GM12878 (cell line): ENCODE measurements at regions not wholly inside any gene's neighbourhood (a gene's known extent, or its start where the extent isn't known, plus 50 kb on each side); places are given as distances from the start of the nearest gene placed in this dataset.

Experiments used
- ATAC-seq: fragments of 200-7000 bp; cut with Tn5 transposase; 3 replicates; pipeline ENCODE4 v1.9.1; 2020; ENCODE audit warnings: mild to moderate bottlenecking, moderate library complexity
- BruUV-seq: library from RNA; stranded (reverse); fragments of 400-500 nt; replicated peaks from 2 replicates; lab custom pipeline; 2021; lab: Mats Ljungman, UMichigan
- CTCF ChIA-PET: fragments of 300-600 bp; sonication (Branson Sonifier 250); formaldehyde crosslinking; extraction: SDS; loops from one replicate; lab custom pipeline; 2021; ENCODE audit warnings: inconsistent platforms; lab: Yijun Ruan, JAX
- POLR2A ChIA-PET: fragments of 350-600 bp; formaldehyde crosslinking; extraction: SDS; loops from one replicate; lab custom pipeline; 2021; ENCODE audit warnings: inconsistent platforms; lab: Charles Lee
- RAD21 ChIA-PET: fragments of 300-600 bp; sonication (Branson Sonifier 250); formaldehyde crosslinking; loops from one replicate; lab custom pipeline; 2023; ENCODE audit warnings: antibody characterized with exemption; ENCODE audit not compliant: unreplicated experiment; lab: Charles Lee
- SMC1A ChIA-PET: fragments of 300-600 bp; sonication (Branson Sonifier 250); formaldehyde crosslinking; loops from one replicate; lab custom pipeline; 2023; ENCODE audit not compliant: unreplicated experiment, uncharacterized antibody; lab: Charles Lee
- DNase-seq: peaks from one replicate; pipeline ENCODE4 v3.0.0-alpha.2; 2011; ENCODE audit warnings: low read depth, low spot score
- FAIRE-seq: peaks from 3 replicates; lab custom pipeline; 2011; peaks lifted over from hg19 to GRCh38; lab: Jason Lieb, UNC
- H2AFZ ChIP-seq: 2 replicates; pipeline ENCODE4 v1.6.0; 2011; ENCODE audit warnings: low read depth, low read length, control low read depth; ENCODE audit not compliant: control insufficient read depth
- H3K27ac ChIP-seq: 2 replicates; pipeline ENCODE4 v1.5.1; 2011; ENCODE audit warnings: control low read depth; ENCODE audit not compliant: control insufficient read depth, insufficient read depth
- H3K27me3 ChIP-seq, 2 experiments: replicated peaks in 1 of 2; 2 replicates each; pipeline versions ENCODE4 v1.6.0 to v1.6.1; 2011; ENCODE audit warnings: low read length in 1 of 2; ENCODE audit not compliant: control insufficient read depth in 2 of 2, insufficient read depth in 2 of 2
- H3K36me3 ChIP-seq, 2 experiments: 2 replicates each; pipeline ENCODE4 v1.5.1; 2011; ENCODE audit warnings: low read length in 1 of 2; ENCODE audit not compliant: control insufficient read depth in 2 of 2, insufficient read depth in 2 of 2
- H3K4me1 ChIP-seq: 2 replicates; pipeline ENCODE4 v1.6.1; 2011; ENCODE audit warnings: mild to moderate bottlenecking, low read length, moderate library complexity, mixed read lengths; ENCODE audit not compliant: control insufficient read depth, insufficient read depth
- H3K4me2 ChIP-seq: 2 replicates; pipeline ENCODE4 v1.6.0; 2011; ENCODE audit warnings: control low read depth; ENCODE audit not compliant: control insufficient read depth, insufficient read depth
- H3K4me3 ChIP-seq: fragments of 200-600 bp; sonication (generic); 2 replicates; pipeline ENCODE4 v1.5.1; 2016
- H3K79me2 ChIP-seq: 2 replicates; pipeline ENCODE4 v1.6.0; 2011; ENCODE audit warnings: low read length; ENCODE audit not compliant: control insufficient read depth, insufficient read depth
- H3K9ac ChIP-seq: 2 replicates; pipeline ENCODE4 v1.8.0; 2011; ENCODE audit warnings: low read length, control low read depth, mixed read lengths; ENCODE audit not compliant: control insufficient read depth, insufficient read depth
- H3K9me3 ChIP-seq: replicated peaks from 3 replicates; pipeline ENCODE4 v1.5.1; 2011; ENCODE audit warnings: mild to moderate bottlenecking, low read length; ENCODE audit not compliant: control insufficient read depth, insufficient read depth
- H4K20me1 ChIP-seq: 2 replicates; pipeline ENCODE4 v1.6.0; 2011; ENCODE audit not compliant: control insufficient read depth, insufficient read depth
- ATF7 ChIP-seq: fragments of 450-650 bp; IDR thresholded peaks from 2 replicates; pipeline ENCODE4 v1.6.1; 2016; ENCODE audit warnings: low read depth, mild to moderate bottlenecking
- BCLAF1 ChIP-seq: fragments of 450-650 bp; IDR thresholded peaks from 2 replicates; pipeline ENCODE4 v1.6.1; 2017; ENCODE audit warnings: antibody characterized with exemption, mild to moderate bottlenecking, moderate library complexity
- CBX3 ChIP-seq: fragments of 200-600 bp; sonication (generic); IDR thresholded peaks from 2 replicates; pipeline ENCODE4 v1.6.1; 2016; ENCODE audit warnings: low read depth, borderline replicate concordance
- CHD2 ChIP-seq: IDR thresholded peaks from 2 replicates; pipeline ENCODE4 v1.6.1; 2011; ENCODE audit warnings: low read depth, low read length, improper control_type of control experiment, borderline replicate concordance
- CTCF ChIP-seq, 3 experiments: IDR thresholded peaks in 2 of 3; conservative IDR thresholded peaks in 1 of 3; 2 replicates each; pipeline ENCODE4 v1.5.1; 2011; ENCODE audit warnings: low read depth in 3 of 3, low read length in 3 of 3, mild to moderate bottlenecking in 3 of 3, control low read depth in 2 of 3, moderate library complexity in 2 of 3, inconsistent platforms in 1 of 3, mixed read lengths in 1 of 3; ENCODE audit not compliant: control insufficient read depth in 2 of 3, insufficient read depth in 1 of 3; ENCODE audit errors: extremely low read depth in 1 of 3
- MYB ChIP-seq: fragments of 150-350 bp; IDR thresholded peaks from 2 replicates; pipeline ENCODE4 v1.6.1; 2014; ENCODE audit warnings: mild to moderate bottlenecking, low read depth, low read length, borderline replicate concordance
- POLR2AphosphoS5 ChIP-seq: IDR thresholded peaks from 2 replicates; pipeline ENCODE4 v1.6.1; 2011; ENCODE audit warnings: mild to moderate bottlenecking, low read length, inconsistent platforms
- RUNX3 ChIP-seq: IDR thresholded peaks from 2 replicates; pipeline ENCODE4 v1.6.1; 2012; ENCODE audit warnings: low read length, inconsistent platforms
- SIN3A ChIP-seq: IDR thresholded peaks from 2 replicates; pipeline ENCODE4 v1.6.1; 2012; ENCODE audit warnings: low read depth, low read length, improper control_type of control experiment
- SKIL ChIP-seq: fragments of 450-650 bp; IDR thresholded peaks from 2 replicates; pipeline ENCODE4 v1.6.1; 2017; ENCODE audit warnings: mild to moderate bottlenecking, low read depth, inconsistent platforms; ENCODE audit not compliant: poor library complexity, severe bottlenecking
- TAF1 ChIP-seq: IDR thresholded peaks from 2 replicates; pipeline ENCODE4 v1.6.1; 2011; ENCODE audit warnings: mild to moderate bottlenecking, low read depth, low read length, borderline replicate concordance
- WGBS: methylation state at CpG from one replicate; pipeline ENCODE4 v1.1.6; 2016; ENCODE audit warnings: low lambda C conversion rate; ENCODE audit not compliant: insufficient replicate concordance, insufficient coverage; ENCODE audit errors: missing lambda C conversion rate; 5-methylcytosine and 5-hydroxymethylcytosine counted together
- in situ Hi-C: fragments of 300-500 bp; cut with MboI; formaldehyde crosslinking; loops from 9 replicates; pipeline ENCODE4 v1.14.3; 2018; ENCODE audit warnings: mixed read lengths
- intact Hi-C: fragments of 100-400 bp; cut with micrococcal nuclease; formaldehyde crosslinking; loops from one replicate; pipeline ENCODE4 v1.14.2; 2022; ENCODE audit not compliant: unreplicated experiment

GRCh38 chr6:156687789-156688619 lies 89.2 kb upstream of the ARID1B start:
- Histone ChIP-seq H3K4me2 (peak overlapping the region; percentile 81), H3K4me1 (peaks cover 51% of the 10 kb centered on the region), H3K79me2 (peaks cover 11% of the 10 kb centered on the region), H3K27me3 (no peaks in the 10 kb centered on the region), H4K20me1 (no peaks in the 10 kb centered on the region), H3K9ac (peak overlapping the region; percentile 78), H3K4me3 (peak overlapping the region; percentile 69), H2AFZ (peak overlapping the region; percentile 55), H3K27ac (peak overlapping the region; percentile 98), H3K36me3 (no peaks in the 10 kb centered on the region), H3K9me3 (no peaks in the 10 kb centered on the region)
- WGBS, result 50% methylated on average over 22 of the region's 22 CpGs
- SMC1A ChIA-PET, result interaction anchor here (1.4 to 4.6 kb wide), 6 partner anchors 8 to 88 kb away, joined by 3 to 46 read pairs (median 16); no protein-coding TSS in a partner anchor
- TSS peak; percentile 86 for BruUV-seq
- intact Hi-C loops, result loop anchor here (1.0 to 5.0 kb wide), 2 partner anchors 34 to 89 kb away; partner anchors contain the start of gene ARID1B
- CTCF ChIA-PET, result interaction anchor here (1.6 to 4.6 kb wide), 5 partner anchors 10 to 123 kb away, joined by 4 to 18 read pairs (median 15); no protein-coding TSS in a partner anchor
- RAD21 ChIA-PET, result interaction anchor here (1.4 to 5.5 kb wide), 7 partner anchors 10 to 97 kb away, joined by 4 to 72 read pairs (median 16); partner anchors contain the start of gene ARID1B
- FAIRE-seq, result no peak
- POLR2A ChIA-PET, result interaction anchor here (1.0 to 3.0 kb wide), 3 partner anchors 10 to 32 kb away, joined by 3 to 9 read pairs (median 4); no protein-coding TSS in a partner anchor
- peak; percentile 30 for ATAC-seq
- no peak for DNase-seq
- in situ Hi-C loops, result loop anchor here (5.0 kb wide), 1 partner anchor 121 kb away; no protein-coding TSS in a partner anchor
- TF ChIP-seq CTCF (IDR thresholded peaks at IDR 0.05 in 2 of 3, conservative IDR thresholded peaks at IDR 0.05 in 1 of 3; ENCODE audit: control insufficient read depth in 2 of 3, extremely low read depth in 1 of 3, insufficient read depth in 1 of 3, low read depth in 3 of 3, low read length in 3 of 3), result no peak; a peak in 1 of 6 replicates
- TF ChIP-seq SIN3A, result no peak
- peak; percentile 23 for TF ChIP-seq SKIL
- no peak for TF ChIP-seq ATF7
- peak; percentile 3; the same call in 1 of the 2 replicates for TF ChIP-seq RUNX3
- TF ChIP-seq MYB, result no peak
- TF ChIP-seq CHD2, result no peak
- no peak for TF ChIP-seq CBX3
- TF ChIP-seq BCLAF1, result no peak
- TF ChIP-seq POLR2AphosphoS5, result peak; percentile 67; the same call in 1 of the 2 replicates
- TF ChIP-seq TAF1, result no peak
